ENCODE measurements at regions not wholly inside any gene's neighbourhood (a gene's known extent, or its start where the extent isn't known, plus 50 kb on each side); places are given as distances from the start of the nearest gene placed in this dataset.

DNA sequence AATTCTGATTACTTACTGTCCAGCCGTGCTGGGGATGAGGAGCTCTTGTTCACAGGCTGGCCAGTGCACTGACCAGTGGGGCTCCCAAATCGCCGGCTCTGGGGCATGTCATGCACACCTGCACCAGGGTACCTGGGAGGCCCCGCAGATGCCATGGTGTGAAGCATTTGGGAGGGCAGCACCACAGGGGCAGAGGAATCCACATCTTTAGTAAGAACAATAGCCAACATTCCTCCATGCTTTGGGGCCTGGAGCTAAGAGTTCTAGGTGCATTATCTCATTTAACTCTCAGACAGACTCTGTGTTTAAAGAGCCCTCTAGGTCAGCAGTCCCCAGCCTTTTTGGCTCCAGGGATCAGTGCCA lies 104.2 kb downstream of the ACKR3 start:
- no peak for DNase-seq (ENCODE audit: low read depth)

DNA sequence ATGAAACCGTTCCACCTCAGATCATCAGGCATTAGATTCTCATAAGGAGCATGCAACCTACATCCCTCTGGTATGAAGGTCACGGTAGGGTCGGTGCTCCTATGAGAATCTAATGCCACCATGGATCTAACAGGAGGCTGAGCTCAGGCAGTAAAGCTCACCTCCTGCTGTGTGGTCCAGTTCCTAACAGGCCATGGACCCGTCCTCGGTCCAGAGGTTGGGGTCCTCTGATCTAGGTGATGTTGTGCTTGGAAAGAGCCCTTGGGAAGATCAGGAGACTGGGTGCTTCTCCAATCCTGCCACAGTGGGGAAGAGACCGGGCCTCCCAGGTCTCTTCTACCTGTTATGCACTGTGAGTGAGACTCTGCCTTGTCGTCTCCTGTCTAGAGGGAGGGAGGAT lies 104.6 kb downstream of the ACKR3 start:
- no peak for DNase-seq (ENCODE audit: low read depth)

DNA sequence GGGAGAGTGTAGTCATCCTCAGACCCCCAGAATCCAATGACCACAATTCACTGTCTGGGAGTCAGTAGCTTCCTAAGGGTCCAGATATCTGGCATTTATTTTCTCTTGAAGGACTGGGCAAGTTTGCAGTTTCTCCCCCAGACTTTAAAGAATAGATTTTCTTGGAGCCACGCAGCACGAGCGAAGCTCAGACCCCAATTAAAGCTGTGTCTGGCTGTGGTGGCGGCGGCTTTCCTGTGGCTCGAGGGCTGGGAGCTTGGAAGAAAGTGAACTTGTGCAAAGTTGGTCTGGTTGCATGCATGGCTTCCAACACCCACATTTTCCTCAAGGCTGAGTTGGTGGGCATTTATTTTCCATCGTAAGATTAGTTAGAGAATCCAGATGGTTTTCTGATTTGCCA lies 105.0 kb downstream of the ACKR3 start:
- no peak for DNase-seq (ENCODE audit: low read depth)

- no peak for DNase-seq (ENCODE audit: low read depth)
Observed at GRCh38 chr2:236675051-236675450, 105.4 kb downstream of the ACKR3 start.

GRCh38 chr2:236675526-236675925 lies 105.9 kb downstream of the ACKR3 start:
- no peak for DNase-seq (ENCODE audit: low read depth)

- no peak for DNase-seq (ENCODE audit: low read depth)
Observed at GRCh38 chr2:236676136-236676873, 106.7 kb downstream of the ACKR3 start.

- DNase-seq (ENCODE audit: low read depth) = no peak
Observed at GRCh38 chr2:236677368-236677767, 107.7 kb downstream of the ACKR3 start.

- no peak for DNase-seq (ENCODE audit: low read depth)
Observed at GRCh38 chr2:236678307-236678975, 108.8 kb downstream of the ACKR3 start.

- DNase-seq (ENCODE audit: low read depth) = no peak
Observed at GRCh38 chr2:236679884-236680860, 110.5 kb downstream of the ACKR3 start.

DNA sequence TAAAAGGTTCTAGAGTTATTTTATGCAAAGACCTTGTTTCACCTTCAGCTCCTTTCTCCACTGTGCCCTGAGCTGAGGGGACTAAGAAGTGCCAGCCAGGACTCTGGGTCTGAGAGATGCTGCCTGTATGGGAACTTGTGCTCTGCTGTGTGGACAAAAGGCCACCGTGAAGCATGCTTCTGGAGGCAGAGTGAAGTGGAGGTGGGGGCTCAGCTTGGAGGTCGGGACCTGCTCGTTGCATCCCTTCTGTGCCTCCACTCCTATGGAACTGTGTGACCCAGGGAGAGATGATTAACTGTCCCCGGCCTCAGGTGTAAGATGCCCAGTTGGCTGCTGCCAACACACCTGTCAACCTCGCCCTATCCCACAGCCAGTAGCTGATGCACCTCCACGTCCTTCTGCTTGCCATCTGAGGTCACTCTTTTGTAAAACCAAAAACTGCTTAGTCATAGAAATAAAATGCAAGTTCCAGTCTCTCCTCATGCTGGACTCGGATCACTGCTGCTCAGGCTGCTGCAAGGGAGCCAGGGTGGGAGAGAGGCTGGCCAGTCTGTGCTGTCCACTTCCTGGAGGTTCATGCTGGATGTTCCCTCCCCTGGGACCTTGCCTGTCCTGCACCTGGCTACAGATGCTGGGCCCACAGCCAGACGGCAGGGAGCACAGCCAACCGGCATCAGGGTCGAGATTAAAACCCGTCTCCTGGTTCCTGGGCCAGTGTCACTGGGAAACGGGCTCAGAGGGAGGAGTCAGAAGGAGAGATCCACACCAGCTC lies 113.2 kb downstream of the ACKR3 start:
- no peak for DNase-seq (ENCODE audit: low read depth)

DNA sequence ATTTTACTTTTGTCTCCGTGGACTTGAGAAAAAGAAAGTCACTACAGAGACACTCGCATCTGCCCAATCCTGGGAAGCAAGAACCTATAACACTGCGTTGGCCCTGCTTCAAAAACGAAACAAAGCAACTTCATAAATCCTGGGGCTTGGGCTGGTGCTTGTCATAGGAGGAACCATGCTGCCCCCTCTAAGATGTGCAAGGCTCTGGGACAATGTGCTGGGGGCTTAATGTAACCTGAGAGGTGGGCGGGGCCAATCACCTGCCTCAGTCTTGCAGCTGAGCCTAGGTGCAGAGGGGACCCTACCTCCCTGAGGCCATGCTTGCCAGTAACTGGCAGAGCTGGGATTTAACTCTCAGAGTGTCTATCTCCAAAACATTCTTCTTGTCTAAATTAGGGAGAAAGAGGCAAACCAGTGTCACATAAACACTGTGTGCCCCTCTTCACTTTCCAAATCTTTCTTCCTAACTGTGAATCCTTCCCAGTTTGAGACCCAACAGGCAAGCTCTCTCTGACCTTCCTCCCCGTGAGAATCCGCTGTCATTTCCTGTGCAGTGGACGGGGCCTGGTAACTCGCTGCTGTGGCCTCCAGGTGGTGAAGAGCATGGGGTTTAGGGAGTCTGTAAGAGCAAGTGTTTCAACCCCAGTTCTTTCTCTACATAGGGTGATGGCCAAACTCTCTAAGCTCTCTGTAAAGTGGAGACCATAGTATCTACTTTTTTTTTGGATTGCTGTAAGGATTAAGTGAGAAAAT lies 115.1 kb downstream of the ACKR3 start:
- no peak for DNase-seq (ENCODE audit: low read depth)

GRCh38 chr2:236685361-236685760 lies 115.7 kb downstream of the ACKR3 start:
- no peak for DNase-seq (ENCODE audit: low read depth)

DNA sequence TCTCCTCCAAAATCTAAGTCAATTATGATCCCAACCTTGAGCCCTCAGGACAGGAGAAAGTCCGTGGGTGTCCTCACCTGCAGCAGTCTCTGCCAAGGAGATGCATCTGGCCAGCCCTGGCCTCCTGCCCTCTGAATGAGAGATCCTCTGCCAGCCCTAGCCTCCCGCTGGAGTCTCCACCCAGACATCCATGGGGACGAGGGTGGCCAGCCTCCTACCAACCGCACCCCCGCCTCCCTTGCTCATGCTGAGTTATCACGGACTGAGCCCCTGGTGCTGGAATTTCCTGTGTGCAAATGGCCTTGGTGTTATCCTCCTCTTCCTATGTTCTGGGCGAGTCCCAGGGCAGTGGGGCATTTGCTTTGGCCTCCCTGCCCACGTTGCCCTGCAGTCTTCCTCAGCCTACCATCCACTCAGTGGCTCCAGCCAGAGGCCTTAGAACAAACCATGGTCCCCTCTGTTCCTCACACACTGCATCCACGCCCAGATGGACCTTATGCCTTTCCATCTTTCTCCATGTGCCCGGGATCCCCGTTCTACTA lies 116.4 kb downstream of the ACKR3 start:
- DNase-seq (ENCODE audit: low read depth) = no peak

DNA sequence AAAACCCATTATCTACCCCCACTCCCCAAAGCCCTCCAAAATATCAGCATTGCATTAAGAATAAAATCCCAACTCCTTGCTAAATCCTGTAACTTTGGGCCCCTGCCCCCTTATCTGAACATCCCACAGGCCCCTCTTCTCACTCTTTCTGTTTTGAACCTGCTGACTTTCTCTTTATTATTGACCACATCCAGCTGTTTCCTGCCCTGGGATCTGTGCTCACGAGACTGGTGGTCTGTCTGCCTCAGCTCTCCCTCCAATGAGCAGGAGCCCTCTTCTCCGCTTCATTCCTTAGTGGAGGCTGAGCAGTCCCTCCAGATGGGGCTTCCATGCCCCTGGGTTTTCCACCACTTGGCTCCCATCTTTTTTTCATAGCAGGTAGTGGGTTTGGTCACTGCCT lies 116.9 kb downstream of the ACKR3 start:
- DNase-seq (ENCODE audit: low read depth) = no peak

DNA sequence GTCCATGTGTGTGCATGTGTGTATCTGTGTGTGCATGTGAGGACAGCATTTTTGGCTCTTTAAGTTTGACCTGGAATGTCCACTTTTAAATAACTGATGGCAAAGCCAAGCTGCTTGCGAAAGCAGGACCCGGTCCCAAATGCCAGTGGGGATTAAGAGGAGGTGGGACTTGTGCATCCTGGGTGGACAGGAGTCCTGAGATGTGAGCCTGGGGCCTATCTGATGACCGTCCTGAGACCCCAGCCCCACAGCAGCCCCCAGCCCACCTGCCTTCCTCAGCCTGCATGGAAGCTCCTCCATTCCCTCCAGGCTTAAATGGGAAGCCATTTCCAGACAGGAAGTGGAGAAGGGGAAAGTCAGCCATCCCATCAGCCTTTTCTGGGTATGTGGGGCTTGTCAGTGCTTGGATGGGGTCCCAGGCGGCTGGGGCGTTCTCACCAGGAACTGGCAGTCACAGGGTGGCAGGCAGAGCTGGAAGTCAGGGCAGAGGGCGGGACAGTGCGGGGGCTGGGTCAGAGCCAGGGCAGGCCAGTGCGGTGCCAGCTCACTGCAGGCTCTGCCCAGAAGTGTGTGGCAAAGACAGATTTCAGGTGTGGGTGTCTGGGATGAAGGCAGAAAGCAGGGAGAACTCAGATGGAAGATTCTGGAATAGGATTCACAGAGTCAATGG lies 117.8 kb downstream of the ACKR3 start:
- no peak for DNase-seq (ENCODE audit: low read depth)

DNA sequence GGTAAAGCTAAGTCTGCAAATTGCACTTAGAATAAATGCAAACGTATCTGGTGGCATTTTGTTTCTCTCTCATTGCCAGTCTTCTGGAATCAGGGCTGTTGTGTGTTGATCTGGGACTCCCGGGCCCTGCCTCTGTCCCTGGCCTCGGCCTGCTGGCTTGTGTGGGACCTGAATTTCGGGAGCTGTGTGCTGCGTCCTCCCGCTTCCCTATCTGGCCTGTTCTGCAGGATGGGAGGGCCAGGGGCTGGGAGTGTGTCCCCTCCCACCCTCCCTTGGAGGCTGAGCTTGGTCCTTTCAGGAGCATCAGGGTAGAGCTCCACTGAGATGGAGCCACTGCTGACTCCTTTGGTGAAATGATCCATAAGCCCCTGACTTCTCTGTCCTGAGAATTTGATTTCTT lies 118.5 kb downstream of the ACKR3 start:
- DNase-seq (ENCODE audit: low read depth) = no peak

- DNase-seq (ENCODE audit: low read depth) = no peak
Observed at GRCh38 chr2:236688563-236689392, 119.2 kb downstream of the ACKR3 start.

- no peak for DNase-seq (ENCODE audit: low read depth)
Observed at GRCh38 chr2:236689393-236689700, 119.7 kb downstream of the ACKR3 start.

DNA sequence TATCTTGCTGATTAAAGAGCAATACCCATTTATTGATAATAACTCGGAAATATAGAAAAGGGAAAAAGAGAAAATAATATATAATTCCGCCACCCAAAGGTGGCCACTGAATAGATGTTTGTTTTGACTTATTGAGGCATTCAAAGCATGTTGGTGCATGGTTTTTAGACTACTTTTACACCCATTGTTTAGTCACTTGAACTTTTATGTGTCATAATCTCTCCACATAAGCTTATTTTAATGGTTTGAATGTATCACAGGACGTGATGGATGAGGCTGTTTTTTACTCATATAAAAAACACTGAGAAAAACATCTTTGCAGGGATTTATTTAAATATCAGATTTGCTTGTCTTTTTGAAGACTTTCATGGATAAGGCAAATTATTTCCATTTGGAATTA lies 120.4 kb downstream of the ACKR3 start:
- DNase-seq (ENCODE audit: low read depth) = no peak

DNA sequence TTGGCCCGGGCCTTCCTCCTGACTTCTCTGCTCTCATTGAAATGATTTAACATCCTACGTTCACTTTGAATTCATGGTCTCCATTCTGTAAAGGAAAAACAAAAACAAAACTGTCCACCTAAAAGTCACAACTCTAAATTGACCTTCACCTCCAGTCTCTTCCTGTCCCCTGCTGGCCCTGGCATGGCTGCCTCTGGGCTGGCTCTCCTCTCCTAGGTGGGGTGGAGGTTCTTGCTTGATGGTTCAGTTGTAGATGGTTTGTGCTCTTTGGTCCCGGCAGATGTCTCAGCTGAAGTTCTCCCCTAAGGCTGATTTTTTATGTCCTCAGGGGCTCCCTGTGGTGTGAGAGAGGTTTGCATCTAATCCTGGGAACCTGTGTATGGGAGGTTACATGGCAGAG lies 121.1 kb downstream of the ACKR3 start:
- no peak for DNase-seq (ENCODE audit: low read depth)

Measured in activated T-cell treated with anti-CD3 and anti-CD28 coated beads for 24 hours (primary cell).